H1 (cell line): ENCODE measurements at regions not wholly inside any gene's neighbourhood (a gene's known extent, or its start where the extent isn't known, plus 50 kb on each side); places are given as distances from the start of the nearest gene placed in this dataset.

Experiments
- CTCF ChIA-PET: fragments of 300-600 bp; sonication (Branson Sonifier 250); formaldehyde crosslinking; loops from one replicate; lab custom pipeline; 2021; ENCODE audit not compliant: partially characterized antibody; lab: Charles Lee
- POLR2A ChIA-PET: fragments of 300-600 bp; sonication (Branson Sonifier 250); formaldehyde crosslinking; loops from one replicate; lab custom pipeline; 2021; ENCODE audit warnings: inconsistent platforms; ENCODE audit not compliant: partially characterized antibody; lab: Charles Lee
- DNase-seq, 2 experiments: peaks; one replicate each; pipeline versions ENCODE4 v3.0.0 to v3.0.0-alpha.2; 2010 to 2022; ENCODE audit warnings: low spot score in 2 of 2, low read depth in 1 of 2, mixed read lengths in 1 of 2
- FAIRE-seq: peaks from 2 replicates; lab custom pipeline; 2011; peaks lifted over from hg19 to GRCh38; lab: Jason Lieb, UNC
- H2AFZ ChIP-seq: 2 replicates; pipeline ENCODE4 v1.8.1; 2012; ENCODE audit warnings: low read length, inconsistent platforms
- H2AK5ac ChIP-seq: 2 replicates; pipeline ENCODE4 v1.6.1; 2013; ENCODE audit warnings: low read depth, low read length
- H2BK120ac ChIP-seq: replicated peaks from 2 replicates; pipeline ENCODE3; 2013; ENCODE audit warnings: low read depth, low read length, inconsistent platforms
- H2BK12ac ChIP-seq: 2 replicates; pipeline ENCODE4 v1.6.1; 2013; ENCODE audit warnings: low read depth, low read length
- H2BK15ac ChIP-seq: 2 replicates; pipeline ENCODE4 v1.6.1; 2013; ENCODE audit warnings: low read length
- H2BK20ac ChIP-seq: 2 replicates; pipeline ENCODE4 v1.6.1; 2013; ENCODE audit warnings: low read length
- H2BK5ac ChIP-seq: 2 replicates; pipeline ENCODE4 v1.6.1; 2013; ENCODE audit warnings: low read depth, low read length
- H3K14ac ChIP-seq: 2 replicates; pipeline ENCODE4 v1.6.1; 2013; ENCODE audit warnings: inconsistent platforms; ENCODE audit not compliant: insufficient read length
- H3K18ac ChIP-seq: 2 replicates; pipeline ENCODE4 v1.6.1; 2013; ENCODE audit warnings: low read length; ENCODE audit errors: extremely low read depth
- H3K23ac ChIP-seq: 2 replicates; pipeline ENCODE4 v1.6.1; 2013; ENCODE audit warnings: inconsistent platforms; ENCODE audit not compliant: insufficient read length
- H3K23me2 ChIP-seq: 2 replicates; pipeline ENCODE4 v1.6.1; 2013; ENCODE audit warnings: low read depth, low read length
- H3K27ac ChIP-seq: 2 replicates; pipeline ENCODE4 v1.6.1; 2011; ENCODE audit warnings: low read depth, low read length, inconsistent platforms
- H3K27me3 ChIP-seq, 4 experiments: replicated peaks in 1 of 4; 1 replicate in 1 of 4; 2 replicates in 3 of 4; pipeline versions ENCODE4 v1.6.1 to v1.8.1; 2011 to 2013; ENCODE audit warnings: low read length in 3 of 4, mild to moderate bottlenecking in 3 of 4, inconsistent platforms in 2 of 4, mixed read lengths in 2 of 4, moderate library complexity in 1 of 4; ENCODE audit not compliant: control insufficient read depth in 3 of 4, insufficient read depth in 3 of 4; ENCODE audit errors: extremely low read depth in 1 of 4
- H3K36me3 ChIP-seq, 4 experiments: 2 replicates each; pipeline versions ENCODE4 v1.6.1 to v1.8.1; 2011 to 2013; ENCODE audit warnings: mild to moderate bottlenecking in 4 of 4, low read length in 3 of 4, moderate library complexity in 2 of 4, control low read depth in 1 of 4, inconsistent platforms in 1 of 4; ENCODE audit not compliant: insufficient read depth in 4 of 4, control insufficient read depth in 2 of 4
- H3K4ac ChIP-seq: replicated peaks from 2 replicates; pipeline ENCODE3; 2013; ENCODE audit warnings: low read length, low read depth, mixed read lengths, inconsistent platforms; ENCODE audit not compliant: insufficient read length
- H3K4me1 ChIP-seq, 4 experiments: replicated peaks in 1 of 4; 1 replicate in 1 of 4; 2 replicates in 3 of 4; pipeline versions ENCODE4 v1.6.1 to v1.8.1; 2011 to 2013; ENCODE audit warnings: low read length in 3 of 4, inconsistent platforms in 2 of 4, mixed read lengths in 1 of 4; ENCODE audit not compliant: insufficient read depth in 4 of 4, control insufficient read depth in 3 of 4
- H3K4me2 ChIP-seq, 2 experiments: 2 replicates each; pipeline versions ENCODE4 v1.6.1 to v1.8.1; 2011 to 2013; ENCODE audit warnings: low read depth in 2 of 2, low read length in 2 of 2, control low read depth in 1 of 2, inconsistent platforms in 1 of 2, mild to moderate bottlenecking in 1 of 2; ENCODE audit not compliant: insufficient read depth in 1 of 2
- H3K4me3 ChIP-seq, 4 experiments: fragments of 200-600, 300-600 bp in 1 of 4; sonication (generic), shearing (Covaris generic), sonication (Bioruptor Twin) in 1 of 4; 2 replicates each; pipeline versions ENCODE4 v1.5.1 to v1.8.1; 2011 to 2016; ENCODE audit warnings: low read length in 4 of 4, low read depth in 3 of 4, control low read depth in 2 of 4, inconsistent platforms in 2 of 4, mild to moderate bottlenecking in 2 of 4, mixed read lengths in 1 of 4, moderate library complexity in 1 of 4; ENCODE audit not compliant: insufficient read depth in 2 of 4; ENCODE audit errors: extremely low read depth in 1 of 4
- H3K56ac ChIP-seq: replicated peaks from 2 replicates; pipeline ENCODE3; 2013; ENCODE audit warnings: low read depth, mild to moderate bottlenecking, mixed read lengths, low read length, inconsistent platforms; ENCODE audit not compliant: insufficient read length
- H3K79me1 ChIP-seq: 2 replicates; pipeline ENCODE4 v1.6.1; 2013; ENCODE audit warnings: low read depth, low read length, control low read depth
- H3K79me2 ChIP-seq, 2 experiments: 2 replicates each; pipeline versions ENCODE4 v1.6.1 to v1.8.1; 2012 to 2013; ENCODE audit warnings: low read length in 2 of 2, mild to moderate bottlenecking in 2 of 2, inconsistent platforms in 1 of 2; ENCODE audit not compliant: insufficient read depth in 2 of 2, control insufficient read depth in 1 of 2
- H3K9ac ChIP-seq, 4 experiments: replicated peaks in 1 of 4; 1 replicate in 1 of 4; 2 replicates in 3 of 4; pipeline versions ENCODE4 v1.6.1 to v1.8.1; 2011 to 2013; ENCODE audit warnings: low read depth in 3 of 4, low read length in 3 of 4, control low read depth in 2 of 4, mild to moderate bottlenecking in 2 of 4, moderate library complexity in 2 of 4, inconsistent platforms in 1 of 4; ENCODE audit errors: extremely low read depth in 1 of 4
- H3K9me3 ChIP-seq, 2 experiments: 2 replicates each; pipeline versions ENCODE4 v1.6.1 to v1.8.1; 2012 to 2013; ENCODE audit warnings: mild to moderate bottlenecking in 2 of 2, moderate library complexity in 2 of 2, control low read depth in 1 of 2, inconsistent platforms in 1 of 2, low read depth in 1 of 2, low read length in 1 of 2, mixed read lengths in 1 of 2; ENCODE audit not compliant: insufficient read depth in 2 of 2
- H4K20me1 ChIP-seq, 2 experiments: replicated peaks in 1 of 2; 2 replicates each; pipeline versions ENCODE3 to v1.8.1; 2011 to 2013; ENCODE audit warnings: inconsistent platforms in 2 of 2, low read length in 2 of 2, mild to moderate bottlenecking in 1 of 2; ENCODE audit not compliant: insufficient read depth in 2 of 2, control insufficient read depth in 1 of 2
- H4K5ac ChIP-seq: 2 replicates; pipeline ENCODE4 v1.6.1; 2013; ENCODE audit warnings: low read length, low read depth, mixed read lengths, inconsistent platforms; ENCODE audit not compliant: insufficient read length
- H4K8ac ChIP-seq: 2 replicates; pipeline ENCODE4 v1.8.0; 2013; ENCODE audit warnings: mild to moderate bottlenecking, moderate library complexity, low read length, inconsistent platforms; ENCODE audit not compliant: insufficient read depth; ENCODE audit errors: extremely low read depth
- H4K91ac ChIP-seq: replicated peaks from 2 replicates; pipeline ENCODE3; 2013; ENCODE audit warnings: low read length, mixed read lengths, inconsistent platforms; ENCODE audit not compliant: insufficient read length
- BCL11A ChIP-seq, 2 experiments: IDR thresholded peaks; one replicate each; pipeline ENCODE4 v1.6.1; 2011; ENCODE audit warnings: low read depth in 2 of 2, low read length in 2 of 2, mild to moderate bottlenecking in 2 of 2
- RFX5 ChIP-seq: IDR thresholded peaks from 2 replicates; pipeline ENCODE4 v1.6.1; 2011; ENCODE audit warnings: low read depth, low read length, improper control_type of control experiment, borderline replicate concordance
- SIX5 ChIP-seq: IDR thresholded peaks from 2 replicates; pipeline ENCODE4 v1.6.1; 2011; ENCODE audit warnings: mild to moderate bottlenecking, low read depth, low read length
- WGBS, 2 experiments: shearing (Covaris generic) in 1 of 2; methylation state at CpG; one replicate each; pipeline versions ENCODE4 v1.1.6 to v1.1.7; 2013 to 2015; ENCODE audit warnings: low lambda C conversion rate in 2 of 2, mixed read lengths in 2 of 2, inconsistent platforms in 1 of 2, low coverage in 1 of 2, missing lambda C conversion rate in 1 of 2; ENCODE audit not compliant: insufficient replicate concordance in 2 of 2, insufficient coverage in 1 of 2, insufficient read length in 1 of 2; ENCODE audit errors: extremely low coverage in 1 of 2, missing lambda C conversion rate in 1 of 2; 5-methylcytosine and 5-hydroxymethylcytosine counted together
- TF ChIP-seq, protein P1 (sequence below): IDR thresholded peaks from 2 replicates; pipeline ENCODE4 v1.6.1; 2011; ENCODE audit warnings: low read length, improper control_type of control experiment
- TF ChIP-seq, protein P2 (sequence below): IDR thresholded peaks from 2 replicates; pipeline ENCODE4 v1.6.1; 2012; ENCODE audit warnings: low read length, inconsistent platforms

DNA sequence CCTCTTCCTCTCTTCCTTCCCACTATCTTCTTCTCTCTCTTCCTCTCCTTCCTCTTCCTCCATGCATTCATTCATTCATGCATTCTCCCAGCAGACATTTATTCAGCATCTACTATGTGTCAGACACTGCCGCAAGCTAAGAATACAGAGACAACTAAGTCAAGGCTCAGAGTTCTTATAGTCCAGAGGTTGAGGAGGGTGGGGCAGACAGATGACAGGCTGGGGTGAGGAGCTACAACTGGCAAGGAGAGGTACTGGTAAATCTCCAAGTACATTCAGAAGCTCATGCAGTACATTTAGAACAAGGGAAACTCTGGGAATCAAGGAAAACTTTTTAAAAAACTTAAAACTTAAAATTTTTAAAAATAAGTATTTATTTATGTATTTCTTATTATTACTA lies 56.4 kb upstream of the FMOD start:
- no peak for DNase-seq
- Histone ChIP-seq H2BK20ac (no peak overlapping the region), H3K4me3 (no peak overlapping the region), H3K79me1 (no peaks in the 10 kb centered on the region), H3K4me1 (no peaks in the 10 kb centered on the region; a peak in 1 of 7 replicates), H3K9ac (no peak overlapping the region), H3K9me3 (peaks cover 6 to 16% of the 10 kb centered on the region in 2 experiments; a peak in 2 of 4 replicates), H2BK12ac (no peak overlapping the region), H3K4ac (no peak overlapping the region), H2BK15ac (no peak overlapping the region), H4K20me1 (no peaks in the 10 kb centered on the region), H2BK120ac (no peak overlapping the region), H3K36me3 (no peaks in the 10 kb centered on the region), H3K27ac (no peak overlapping the region), H2AK5ac (no peak overlapping the region), H3K79me2 (no peaks in the 10 kb centered on the region), H4K5ac (no peak overlapping the region), H3K23ac (no peak overlapping the region), H3K23me2 (no peaks in the 10 kb centered on the region), H3K18ac (no peak overlapping the region), H3K56ac (no peak overlapping the region), H4K91ac (no peak overlapping the region), H2AFZ (no peak overlapping the region), H4K8ac (no peak overlapping the region), H3K14ac (no peak overlapping the region), H3K4me2 (no peak overlapping the region), H3K27me3 (no peaks in the 10 kb centered on the region), H2BK5ac (no peak overlapping the region)
- WGBS, 2 experiments: 90% methylated on average over 1 of the region's 1 CpG; no CpG with 5 or more reads in 1 of the 2 experiments
- ChIA-PET CTCF (interaction anchor here (1.2 kb wide), 1 partner anchor 48 kb away, joined by 3 read pairs; no protein-coding TSS in a partner anchor), POLR2A (no interaction called here)
- TF ChIP-seq SIX5: no peak
- no peak for TF ChIP-seq RFX5
- TF ChIP-seq, protein P1, sequence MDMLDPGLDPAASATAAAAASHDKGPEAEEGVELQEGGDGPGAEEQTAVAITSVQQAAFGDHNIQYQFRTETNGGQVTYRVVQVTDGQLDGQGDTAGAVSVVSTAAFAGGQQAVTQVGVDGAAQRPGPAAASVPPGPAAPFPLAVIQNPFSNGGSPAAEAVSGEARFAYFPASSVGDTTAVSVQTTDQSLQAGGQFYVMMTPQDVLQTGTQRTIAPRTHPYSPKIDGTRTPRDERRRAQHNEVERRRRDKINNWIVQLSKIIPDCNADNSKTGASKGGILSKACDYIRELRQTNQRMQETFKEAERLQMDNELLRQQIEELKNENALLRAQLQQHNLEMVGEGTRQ: no peak
- TF ChIP-seq, protein P2, sequence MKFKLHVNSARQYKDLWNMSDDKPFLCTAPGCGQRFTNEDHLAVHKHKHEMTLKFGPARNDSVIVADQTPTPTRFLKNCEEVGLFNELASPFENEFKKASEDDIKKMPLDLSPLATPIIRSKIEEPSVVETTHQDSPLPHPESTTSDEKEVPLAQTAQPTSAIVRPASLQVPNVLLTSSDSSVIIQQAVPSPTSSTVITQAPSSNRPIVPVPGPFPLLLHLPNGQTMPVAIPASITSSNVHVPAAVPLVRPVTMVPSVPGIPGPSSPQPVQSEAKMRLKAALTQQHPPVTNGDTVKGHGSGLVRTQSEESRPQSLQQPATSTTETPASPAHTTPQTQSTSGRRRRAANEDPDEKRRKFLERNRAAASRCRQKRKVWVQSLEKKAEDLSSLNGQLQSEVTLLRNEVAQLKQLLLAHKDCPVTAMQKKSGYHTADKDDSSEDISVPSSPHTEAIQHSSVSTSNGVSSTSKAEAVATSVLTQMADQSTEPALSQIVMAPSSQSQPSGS: no peak
- TF ChIP-seq BCL11A (IDR thresholded peaks at IDR 0.05; ENCODE audit: low read depth in 2 of 2, low read length in 2 of 2): no peak
- FAIRE-seq: no peak
